MM.1S (cell line): ENCODE measurements at regions not wholly inside any gene's neighbourhood (a gene's known extent, or its start where the extent isn't known, plus 50 kb on each side); places are given as distances from the start of the nearest gene placed in this dataset.

ENCODE experiments used
- EZH2 ChIP-seq: fragments of 300-600 bp; sonication (generic); optimal IDR thresholded peaks from 2 replicates; pipeline ENCODE3; 2017; ENCODE audit warnings: low read depth, mild to moderate bottlenecking, antibody characterized with exemption, low read length, mixed read lengths
- EZH2phosphoT487 ChIP-seq: fragments of 300-600 bp; sonication (generic); IDR thresholded peaks from 2 replicates; pipeline ENCODE4 v1.6.1; 2018; ENCODE audit warnings: antibody characterized with exemption, low read length
- TF ChIP-seq, protein P1 (sequence below): fragments of 300-600 bp; sonication (generic); IDR thresholded peaks from 2 replicates; pipeline ENCODE4 v1.5.1; 2016; ENCODE audit warnings: antibody characterized with exemption, low read length, mixed read lengths

DNA sequence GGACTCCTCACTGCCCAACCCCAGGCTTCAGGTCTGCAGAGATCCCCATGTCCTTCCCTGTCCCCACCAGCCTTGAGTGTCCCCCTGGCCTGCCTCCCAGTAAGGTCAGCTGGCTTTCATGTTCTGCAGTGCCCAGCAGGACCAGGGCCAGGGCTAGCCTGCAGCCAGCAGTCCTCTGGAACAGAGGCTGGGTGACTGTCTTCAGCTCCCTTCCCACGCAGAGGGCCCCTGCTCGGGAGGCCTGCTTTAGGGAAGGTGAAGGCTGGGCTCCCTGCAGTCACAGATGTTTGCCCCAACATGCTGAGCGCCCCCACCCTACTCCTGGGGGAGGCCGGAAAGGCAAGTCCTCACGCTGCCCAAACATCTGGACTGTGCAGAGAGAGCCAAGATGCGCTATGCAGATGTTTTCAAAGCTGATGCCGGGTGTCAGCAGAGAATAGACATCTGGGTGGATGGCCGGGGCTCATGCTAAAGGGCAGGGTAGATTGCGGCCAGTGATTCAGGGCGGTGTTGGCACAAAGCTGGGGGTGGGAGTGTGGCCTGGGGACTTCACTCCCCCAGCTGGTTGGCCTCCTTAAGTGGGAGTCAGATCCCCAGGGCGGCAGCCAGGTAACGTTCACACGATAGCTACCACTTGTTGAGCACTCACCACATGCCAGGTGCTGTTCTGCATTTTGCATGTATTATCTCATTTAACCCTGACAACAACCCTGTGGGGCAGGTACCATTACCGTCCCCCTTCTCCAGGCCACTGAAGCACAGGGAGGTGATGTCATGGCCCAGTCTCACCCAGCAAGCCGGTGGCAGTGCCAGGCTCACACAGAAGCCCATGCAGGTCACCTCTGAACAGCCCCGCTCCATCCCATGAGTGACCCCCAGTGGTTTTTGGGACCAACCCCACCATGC lies 71.2 kb upstream of the COL13A1 start:
- TF ChIP-seq EZH2phosphoT487: no peak
- TF ChIP-seq, protein P1, sequence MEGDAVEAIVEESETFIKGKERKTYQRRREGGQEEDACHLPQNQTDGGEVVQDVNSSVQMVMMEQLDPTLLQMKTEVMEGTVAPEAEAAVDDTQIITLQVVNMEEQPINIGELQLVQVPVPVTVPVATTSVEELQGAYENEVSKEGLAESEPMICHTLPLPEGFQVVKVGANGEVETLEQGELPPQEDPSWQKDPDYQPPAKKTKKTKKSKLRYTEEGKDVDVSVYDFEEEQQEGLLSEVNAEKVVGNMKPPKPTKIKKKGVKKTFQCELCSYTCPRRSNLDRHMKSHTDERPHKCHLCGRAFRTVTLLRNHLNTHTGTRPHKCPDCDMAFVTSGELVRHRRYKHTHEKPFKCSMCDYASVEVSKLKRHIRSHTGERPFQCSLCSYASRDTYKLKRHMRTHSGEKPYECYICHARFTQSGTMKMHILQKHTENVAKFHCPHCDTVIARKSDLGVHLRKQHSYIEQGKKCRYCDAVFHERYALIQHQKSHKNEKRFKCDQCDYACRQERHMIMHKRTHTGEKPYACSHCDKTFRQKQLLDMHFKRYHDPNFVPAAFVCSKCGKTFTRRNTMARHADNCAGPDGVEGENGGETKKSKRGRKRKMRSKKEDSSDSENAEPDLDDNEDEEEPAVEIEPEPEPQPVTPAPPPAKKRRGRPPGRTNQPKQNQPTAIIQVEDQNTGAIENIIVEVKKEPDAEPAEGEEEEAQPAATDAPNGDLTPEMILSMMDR: no peak
- TF ChIP-seq EZH2: no peak
